GM23338 (cell line): ENCODE measurements at regions not wholly inside any gene's neighbourhood (a gene's known extent, or its start where the extent isn't known, plus 50 kb on each side); places are given as distances from the start of the nearest gene placed in this dataset.

Experiments
- ATAC-seq: fragments of 200-7000 bp; cut with Tn5 transposase; 3 replicates; pipeline ENCODE4 v1.9.1; 2020
- DNase-seq: peaks from one replicate; pipeline ENCODE4 v3.0.0-alpha.2; 2015; ENCODE audit warnings: low spot score
- H2AFZ ChIP-seq: fragments of 200-600 bp; sonication (generic); 2 replicates; pipeline ENCODE4 v1.8.0; 2016; ENCODE audit warnings: antibody characterized with exemption, mild to moderate bottlenecking, moderate library complexity
- H3F3A ChIP-seq: fragments of 200-600 bp; sonication (generic); replicated peaks from 2 replicates; pipeline ENCODE4 v1.8.0; 2017; ENCODE audit warnings: antibody characterized with exemption, mixed run types, low read depth
- H3K27ac ChIP-seq: fragments of 200-600 bp; sonication (generic); 2 replicates; pipeline ENCODE4 v1.6.1; 2016; ENCODE audit warnings: low read depth
- H3K27me3 ChIP-seq: fragments of 200-600 bp; sonication (generic); 2 replicates; pipeline ENCODE4 v1.8.0; 2016; ENCODE audit warnings: mild to moderate bottlenecking, mixed run types, moderate library complexity; ENCODE audit not compliant: insufficient read depth
- H3K36me3 ChIP-seq: fragments of 200-600 bp; sonication (generic); 2 replicates; pipeline ENCODE4 v1.8.0; 2016; ENCODE audit warnings: mild to moderate bottlenecking; ENCODE audit not compliant: insufficient read depth
- H3K4me1 ChIP-seq: fragments of 200-600 bp; sonication (generic); 2 replicates; pipeline ENCODE4 v1.8.0; 2016; ENCODE audit warnings: mild to moderate bottlenecking, moderate library complexity; ENCODE audit not compliant: insufficient read depth
- H3K4me2 ChIP-seq: fragments of 200-600 bp; sonication (generic); 2 replicates; pipeline ENCODE4 v1.7.1; 2017; ENCODE audit warnings: mixed run types
- H3K4me3 ChIP-seq: fragments of 200-600 bp; sonication (generic); 2 replicates; pipeline ENCODE4 v1.6.1; 2016; ENCODE audit warnings: mixed run types
- H3K79me2 ChIP-seq: fragments of 200-600 bp; sonication (generic); replicated peaks from 2 replicates; pipeline ENCODE4 v1.8.0; 2017; ENCODE audit warnings: mild to moderate bottlenecking; ENCODE audit not compliant: insufficient read depth
- H3K9me2 ChIP-seq: fragments of 200-600 bp; sonication (generic); 2 replicates; pipeline ENCODE4 v1.8.0; 2017; ENCODE audit not compliant: insufficient read depth
- H4K20me1 ChIP-seq: fragments of 200-600 bp; sonication (generic); replicated peaks from 2 replicates; pipeline ENCODE4 v1.8.0; 2017; ENCODE audit warnings: mild to moderate bottlenecking; ENCODE audit not compliant: insufficient read depth
- H3K27ac Mint-ChIP-seq: 2 replicates; pipeline ENCODE4 v1.8.0; 2020; ENCODE audit warnings: inconsistent platforms, mild to moderate bottlenecking, moderate library complexity, mixed read lengths
- H3K27me3 Mint-ChIP-seq: 3 replicates; pipeline ENCODE4 v1.8.0; 2022; ENCODE audit warnings: low read depth, mild to moderate bottlenecking, moderate library complexity, mixed read lengths, inconsistent platforms; ENCODE audit not compliant: insufficient read depth, poor library complexity
- H3K36me3 Mint-ChIP-seq: 3 replicates; pipeline ENCODE4 v1.8.0; 2021; ENCODE audit warnings: low read depth, mild to moderate bottlenecking, inconsistent platforms, moderate library complexity, mixed read lengths
- H3K4me1 Mint-ChIP-seq: 3 replicates; pipeline ENCODE4 v1.8.0; 2020; ENCODE audit warnings: mild to moderate bottlenecking, inconsistent platforms, mixed read lengths
- H3K4me3 Mint-ChIP-seq: 3 replicates; pipeline ENCODE4 v1.8.0; 2021; ENCODE audit warnings: moderate library complexity, mild to moderate bottlenecking, inconsistent platforms, mixed read lengths
- H3K9me3 Mint-ChIP-seq: 3 replicates; pipeline ENCODE4 v1.8.0; 2020; ENCODE audit warnings: moderate library complexity, mild to moderate bottlenecking, inconsistent platforms, mixed read lengths
- CREB1 ChIP-seq: fragments of 250-450 bp; sonication (Bioruptor Pico); IDR thresholded peaks from 2 replicates; pipeline ENCODE4 v1.5.0; 2020; ENCODE audit warnings: low read depth, mild to moderate bottlenecking, moderate library complexity
- EZH2phosphoT487 ChIP-seq: fragments of 200-600 bp; sonication (generic); IDR thresholded peaks from one replicate; pipeline ENCODE4 v1.8.1; 2018; ENCODE audit warnings: antibody characterized with exemption; ENCODE audit not compliant: unreplicated experiment
- JUNB ChIP-seq: IDR thresholded peaks from one replicate; pipeline ENCODE4 v1.6.1; 2016; ENCODE audit warnings: antibody characterized with exemption; ENCODE audit not compliant: unreplicated experiment
- NANOG ChIP-seq: IDR thresholded peaks from 2 replicates; pipeline ENCODE4 v1.6.1; 2016; ENCODE audit warnings: antibody characterized with exemption, borderline replicate concordance
- POLR2AphosphoS5 ChIP-seq: IDR thresholded peaks from 2 replicates; pipeline ENCODE4 v1.6.1; 2016; ENCODE audit warnings: antibody characterized with exemption, low read depth
- STAT1 ChIP-seq: IDR thresholded peaks from one replicate; pipeline ENCODE4 v1.6.1; 2016; ENCODE audit warnings: antibody characterized with exemption; ENCODE audit not compliant: unreplicated experiment
- ZNF114 ChIP-seq: fragments of 250-450 bp; sonication (Bioruptor Pico); IDR thresholded peaks from 2 replicates; pipeline ENCODE4 v1.5.0; 2020; ENCODE audit warnings: mild to moderate bottlenecking, moderate library complexity
- ZNF331 ChIP-seq: fragments of 250-450 bp; sonication (Bioruptor Pico); IDR thresholded peaks from 2 replicates; pipeline ENCODE4 v1.5.0; 2020; ENCODE audit warnings: low read depth, mild to moderate bottlenecking, moderate library complexity
- ZNF462 ChIP-seq: fragments of 250-450 bp; sonication (Bioruptor Pico); IDR thresholded peaks from 2 replicates; pipeline ENCODE4 v1.5.0; 2020; ENCODE audit warnings: mild to moderate bottlenecking, moderate library complexity
- TF ChIP-seq, protein P1 (sequence below), 2 experiments: fragments of 200-600 bp in 1 of 2; sonication (generic) in 1 of 2; conservative IDR thresholded peaks; 2 replicates each; pipeline versions ENCODE4 v1.5.1 to v1.6.1; 2016 to 2017; ENCODE audit warnings: antibody characterized with exemption in 2 of 2, low read depth in 2 of 2, mild to moderate bottlenecking in 2 of 2, moderate library complexity in 1 of 2
- TF ChIP-seq, protein P2 (sequence below): IDR thresholded peaks from 2 replicates; pipeline ENCODE4 v1.6.1; 2016; ENCODE audit warnings: antibody characterized with exemption

DNA sequence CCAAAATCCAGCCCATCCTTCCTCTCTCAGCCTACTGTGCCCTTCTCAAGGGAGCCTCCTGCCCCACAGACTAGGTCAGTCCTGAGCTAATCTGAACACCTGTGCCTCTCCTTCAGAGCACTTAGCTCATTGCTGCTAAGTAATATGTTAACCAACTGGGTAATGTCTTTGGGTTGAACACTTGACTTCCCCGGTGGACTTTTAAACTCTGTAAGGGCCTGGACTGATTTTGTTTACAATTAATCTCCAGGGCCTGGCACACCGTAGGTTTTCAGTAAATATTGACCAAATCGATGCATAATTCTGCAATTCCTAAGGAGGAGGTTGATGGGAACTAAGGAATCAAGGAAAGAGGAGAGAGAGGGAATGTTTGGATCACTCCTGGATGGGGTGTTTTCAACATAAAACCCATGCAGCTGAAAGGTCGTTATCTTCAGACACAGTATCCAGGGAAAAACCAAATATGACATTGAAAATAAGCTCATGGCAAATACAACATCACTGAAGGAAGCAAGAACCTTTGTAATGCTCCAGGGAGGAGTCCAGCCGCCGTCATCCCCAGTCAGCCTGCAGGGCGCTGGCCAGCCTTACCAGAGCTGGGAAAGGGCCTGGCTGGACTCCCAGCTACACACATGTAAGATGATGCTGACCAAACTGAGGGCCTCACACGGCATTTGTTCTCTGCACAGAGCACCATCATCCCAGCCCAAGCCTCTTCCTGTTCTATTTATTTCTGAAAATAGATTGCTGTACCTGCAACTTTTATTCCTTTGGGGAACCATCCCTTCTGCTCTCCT lies 166.3 kb downstream of the C5orf15 start:
- no peak for TF ChIP-seq EZH2phosphoT487
- TF ChIP-seq, protein P1, sequence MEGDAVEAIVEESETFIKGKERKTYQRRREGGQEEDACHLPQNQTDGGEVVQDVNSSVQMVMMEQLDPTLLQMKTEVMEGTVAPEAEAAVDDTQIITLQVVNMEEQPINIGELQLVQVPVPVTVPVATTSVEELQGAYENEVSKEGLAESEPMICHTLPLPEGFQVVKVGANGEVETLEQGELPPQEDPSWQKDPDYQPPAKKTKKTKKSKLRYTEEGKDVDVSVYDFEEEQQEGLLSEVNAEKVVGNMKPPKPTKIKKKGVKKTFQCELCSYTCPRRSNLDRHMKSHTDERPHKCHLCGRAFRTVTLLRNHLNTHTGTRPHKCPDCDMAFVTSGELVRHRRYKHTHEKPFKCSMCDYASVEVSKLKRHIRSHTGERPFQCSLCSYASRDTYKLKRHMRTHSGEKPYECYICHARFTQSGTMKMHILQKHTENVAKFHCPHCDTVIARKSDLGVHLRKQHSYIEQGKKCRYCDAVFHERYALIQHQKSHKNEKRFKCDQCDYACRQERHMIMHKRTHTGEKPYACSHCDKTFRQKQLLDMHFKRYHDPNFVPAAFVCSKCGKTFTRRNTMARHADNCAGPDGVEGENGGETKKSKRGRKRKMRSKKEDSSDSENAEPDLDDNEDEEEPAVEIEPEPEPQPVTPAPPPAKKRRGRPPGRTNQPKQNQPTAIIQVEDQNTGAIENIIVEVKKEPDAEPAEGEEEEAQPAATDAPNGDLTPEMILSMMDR (conservative IDR thresholded peaks at IDR 0.05; ENCODE audit: low read depth in 2 of 2), result no peak
- H3K27me3 Mint-ChIP-seq, result peaks cover 3% of the 10 kb centered on the region
- H3K4me1 Mint-ChIP-seq, result peaks cover 4% of the 10 kb centered on the region
- Histone ChIP-seq H3K9me2 (no peaks in the 10 kb centered on the region), H3K79me2 (no peaks in the 10 kb centered on the region), H3K27ac (no peak overlapping the region), H3F3A (no peaks in the 10 kb centered on the region), H2AFZ (no peak overlapping the region), H3K4me2 (no peak overlapping the region), H4K20me1 (no peaks in the 10 kb centered on the region), H3K36me3 (no peaks in the 10 kb centered on the region), H3K4me3 (no peak overlapping the region), H3K27me3 (no peaks in the 10 kb centered on the region), H3K4me1 (peaks cover 2% of the 10 kb centered on the region)
- H3K36me3 Mint-ChIP-seq, result no peaks in the 10 kb centered on the region
- DNase-seq (no peak), ATAC-seq (no peak)
- no peak overlapping the region for H3K27ac Mint-ChIP-seq
- H3K4me3 Mint-ChIP-seq, result no peak overlapping the region
- no peaks in the 10 kb centered on the region for H3K9me3 Mint-ChIP-seq

DNA sequence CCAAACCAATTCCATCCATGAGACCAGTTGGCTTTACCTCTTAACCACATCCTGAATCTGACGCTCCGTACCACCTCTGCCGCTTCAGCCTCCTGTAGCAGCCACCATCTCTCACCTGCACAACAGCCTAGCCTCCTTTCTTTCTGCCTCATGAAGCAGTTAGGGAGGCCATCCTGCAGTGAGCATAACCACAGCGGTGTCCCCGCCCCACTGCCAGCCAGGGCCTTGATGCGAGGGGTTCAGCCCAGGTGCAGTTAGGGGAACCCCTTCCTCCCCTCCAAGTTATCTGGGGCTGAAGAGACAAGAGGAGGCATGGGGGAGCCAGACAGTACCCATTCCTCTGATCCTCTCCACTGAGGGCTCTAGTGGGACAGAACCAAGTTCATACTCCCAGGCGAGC lies 167.0 kb downstream of the C5orf15 start:
- H3K4me2 ChIP-seq, result no peak overlapping the region
- H3K79me2 ChIP-seq, result no peaks in the 10 kb centered on the region
- ATAC-seq, result no peak
- peaks cover 3% of the 10 kb centered on the region for H3K27me3 Mint-ChIP-seq
- no peaks in the 10 kb centered on the region for H3K9me2 ChIP-seq
- no peak overlapping the region for H3K27ac ChIP-seq
- no peaks in the 10 kb centered on the region for H4K20me1 ChIP-seq
- no peak overlapping the region for H2AFZ ChIP-seq
- H3K27ac Mint-ChIP-seq, result no peak overlapping the region
- no peaks in the 10 kb centered on the region for H3K27me3 ChIP-seq
- H3K9me3 Mint-ChIP-seq, result no peaks in the 10 kb centered on the region
- H3K4me1 ChIP-seq, result no peaks in the 10 kb centered on the region
- no peak overlapping the region for H3K4me3 Mint-ChIP-seq
- H3K36me3 Mint-ChIP-seq, result no peaks in the 10 kb centered on the region
- no peaks in the 10 kb centered on the region for H3K36me3 ChIP-seq
- no peak for DNase-seq
- no peak overlapping the region for H3K4me3 ChIP-seq
- H3F3A ChIP-seq, result no peaks in the 10 kb centered on the region
- H3K4me1 Mint-ChIP-seq, result peaks cover 2% of the 10 kb centered on the region; the same call in 1 of the 3 replicates
- TF ChIP-seq STAT1, result no peak
- no peak for TF ChIP-seq NANOG
- no peak for TF ChIP-seq JUNB
- no peak for TF ChIP-seq POLR2AphosphoS5
- TF ChIP-seq CREB1, result no peak
- TF ChIP-seq ZNF331 (CRISPR knock-in tag), result no peak
- TF ChIP-seq, protein P2, sequence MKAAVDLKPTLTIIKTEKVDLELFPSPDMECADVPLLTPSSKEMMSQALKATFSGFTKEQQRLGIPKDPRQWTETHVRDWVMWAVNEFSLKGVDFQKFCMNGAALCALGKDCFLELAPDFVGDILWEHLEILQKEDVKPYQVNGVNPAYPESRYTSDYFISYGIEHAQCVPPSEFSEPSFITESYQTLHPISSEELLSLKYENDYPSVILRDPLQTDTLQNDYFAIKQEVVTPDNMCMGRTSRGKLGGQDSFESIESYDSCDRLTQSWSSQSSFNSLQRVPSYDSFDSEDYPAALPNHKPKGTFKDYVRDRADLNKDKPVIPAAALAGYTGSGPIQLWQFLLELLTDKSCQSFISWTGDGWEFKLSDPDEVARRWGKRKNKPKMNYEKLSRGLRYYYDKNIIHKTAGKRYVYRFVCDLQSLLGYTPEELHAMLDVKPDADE, result no peak
- no peak for TF ChIP-seq ZNF462 (CRISPR knock-in tag)
- no peak for TF ChIP-seq ZNF114
